ENCODE measurements at regions not wholly inside any gene's neighbourhood (a gene's known extent, or its start where the extent isn't known, plus 50 kb on each side); places are given as distances from the start of the nearest gene placed in this dataset.

GRCh38 chr20:53870426-53871315 lies 199.7 kb downstream of the BCAS1 start (continued):
- no peak for TF ChIP-seq MAZ (IDR thresholded peaks at IDR 0.05; ENCODE audit: borderline replicate concordance, low read depth, low read length)
- no peak for TF ChIP-seq POLR2A (IDR thresholded peaks at IDR 0.05; ENCODE audit: low read depth, low read length)
- no peak for TF ChIP-seq NFE2L2 (IDR thresholded peaks at IDR 0.05; ENCODE audit: low read depth, low read length)

Data from IMR-90 (cell line).